Epithelial cell of proximal tubule (primary cell): ENCODE measurements at regions not wholly inside any gene's neighbourhood (a gene's known extent, or its start where the extent isn't known, plus 50 kb on each side); places are given as distances from the start of the nearest gene placed in this dataset.

ENCODE experiments used
- DNase-seq: peaks from one replicate; pipeline ENCODE4 v3.0.0-alpha.2; 2011; ENCODE audit warnings: low read depth
- H3K4me3 ChIP-seq: 2 replicates; pipeline ENCODE4 v1.5.1; 2011; ENCODE audit warnings: low read depth, mild to moderate bottlenecking, low read length
- TF ChIP-seq, protein P1 (sequence below): conservative IDR thresholded peaks from 2 replicates; pipeline ENCODE4 v1.5.1; 2012; ENCODE audit warnings: low read depth, mild to moderate bottlenecking, low read length

DNA sequence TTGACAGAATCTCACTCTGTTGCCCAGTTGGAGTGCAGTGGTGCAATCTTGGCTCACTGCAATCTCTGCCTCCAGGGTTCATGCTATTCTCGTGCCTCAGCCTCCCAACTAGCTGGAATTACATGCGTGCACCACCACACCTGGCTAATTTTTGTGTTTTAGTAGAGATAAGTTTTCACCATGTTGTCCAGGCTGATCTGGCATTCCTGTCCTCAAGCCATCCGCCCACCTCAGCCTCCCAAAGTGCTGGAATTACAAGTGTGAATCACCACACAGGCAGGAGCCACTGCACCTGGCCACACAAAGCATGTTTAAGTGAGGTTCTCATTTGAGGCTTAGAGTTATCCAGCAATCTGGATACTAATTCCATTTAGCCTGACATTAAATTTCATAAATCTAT lies 180.9 kb upstream of the GRID2 start:
- TF ChIP-seq, protein P1, sequence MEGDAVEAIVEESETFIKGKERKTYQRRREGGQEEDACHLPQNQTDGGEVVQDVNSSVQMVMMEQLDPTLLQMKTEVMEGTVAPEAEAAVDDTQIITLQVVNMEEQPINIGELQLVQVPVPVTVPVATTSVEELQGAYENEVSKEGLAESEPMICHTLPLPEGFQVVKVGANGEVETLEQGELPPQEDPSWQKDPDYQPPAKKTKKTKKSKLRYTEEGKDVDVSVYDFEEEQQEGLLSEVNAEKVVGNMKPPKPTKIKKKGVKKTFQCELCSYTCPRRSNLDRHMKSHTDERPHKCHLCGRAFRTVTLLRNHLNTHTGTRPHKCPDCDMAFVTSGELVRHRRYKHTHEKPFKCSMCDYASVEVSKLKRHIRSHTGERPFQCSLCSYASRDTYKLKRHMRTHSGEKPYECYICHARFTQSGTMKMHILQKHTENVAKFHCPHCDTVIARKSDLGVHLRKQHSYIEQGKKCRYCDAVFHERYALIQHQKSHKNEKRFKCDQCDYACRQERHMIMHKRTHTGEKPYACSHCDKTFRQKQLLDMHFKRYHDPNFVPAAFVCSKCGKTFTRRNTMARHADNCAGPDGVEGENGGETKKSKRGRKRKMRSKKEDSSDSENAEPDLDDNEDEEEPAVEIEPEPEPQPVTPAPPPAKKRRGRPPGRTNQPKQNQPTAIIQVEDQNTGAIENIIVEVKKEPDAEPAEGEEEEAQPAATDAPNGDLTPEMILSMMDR: no peak
- H3K4me3 ChIP-seq: no peak overlapping the region
- DNase-seq: no peak

DNA sequence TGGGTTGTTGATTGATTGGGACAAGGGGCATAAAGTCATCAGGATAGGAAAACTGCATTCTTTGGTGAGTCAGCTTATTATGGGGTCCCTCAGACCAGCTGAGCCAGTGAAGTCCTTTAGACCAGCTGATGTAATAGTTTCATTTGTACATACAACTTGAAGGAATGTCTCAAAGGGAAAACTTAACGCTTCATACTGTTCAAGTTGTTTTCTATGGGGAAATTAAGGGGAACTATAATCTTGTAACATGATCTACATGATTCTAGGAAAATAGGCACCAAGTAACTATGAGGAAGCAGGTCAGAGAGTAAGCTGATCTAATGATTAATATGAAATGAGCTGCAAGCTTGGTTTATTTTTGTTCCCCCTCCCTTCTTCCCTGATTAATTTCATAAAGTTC lies 175.1 kb upstream of the GRID2 start:
- no peak for DNase-seq
- TF ChIP-seq, protein P1: no peak
- no peak overlapping the region for H3K4me3 ChIP-seq

- TF ChIP-seq, protein P1: no peak
These were observed 174.3 kb upstream of the GRID2 start for GRCh38 chr4:92129408-92129994.

GRCh38 chr4:92136434-92136833 lies 167.3 kb upstream of the GRID2 start:
- TF ChIP-seq, protein P1: no peak
- H3K4me3 ChIP-seq: no peak overlapping the region
- DNase-seq: no peak

More at GRCh38 chr4:92129408-92129994, 174.3 kb upstream of the GRID2 start:
- no peak for DNase-seq
- no peak overlapping the region for H3K4me3 ChIP-seq

DNA sequence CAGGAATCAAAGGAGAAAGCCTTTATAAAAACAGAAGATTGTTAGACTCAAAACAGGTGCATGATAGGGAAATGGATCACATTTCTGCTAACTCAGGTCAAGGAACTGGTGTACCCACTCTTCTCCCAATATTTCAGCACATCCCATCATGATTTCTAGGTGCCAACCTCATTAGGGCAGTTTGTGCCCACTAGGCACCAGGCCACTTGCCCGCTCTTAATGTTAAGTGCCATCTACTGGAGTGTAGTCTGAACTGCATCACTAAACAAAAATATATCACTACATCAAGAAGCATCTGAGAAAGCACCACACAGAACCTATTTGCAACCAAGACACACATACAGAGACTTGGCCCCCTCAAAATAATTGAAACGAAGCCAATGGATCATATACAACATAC lies 140.4 kb upstream of the GRID2 start:
- TF ChIP-seq, protein P1: peak; percentile 59
- H3K4me3 ChIP-seq: no peak overlapping the region
- DNase-seq: no peak

DNA sequence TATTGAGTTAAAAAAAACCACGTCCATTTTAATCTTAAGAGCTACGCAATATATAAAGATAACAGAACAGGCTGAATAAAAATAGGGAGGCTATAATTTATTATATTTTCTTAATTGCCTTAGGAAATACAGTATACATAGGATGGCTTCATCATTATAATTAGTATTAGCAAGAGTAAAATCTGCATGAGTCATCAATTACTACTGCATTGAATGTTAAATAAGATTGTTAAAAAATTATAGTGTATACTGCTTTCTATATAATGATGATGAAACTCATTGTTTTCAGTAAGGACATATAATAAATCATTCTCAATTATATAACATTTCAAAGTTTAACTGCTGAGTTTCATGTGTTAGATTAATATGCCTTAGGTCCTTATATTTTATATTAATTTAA lies 133.4 kb upstream of the GRID2 start:
- DNase-seq: no peak
- no peak overlapping the region for H3K4me3 ChIP-seq
- TF ChIP-seq, protein P1: no peak

GRCh38 chr4:92172203-92172602 lies 131.6 kb upstream of the GRID2 start:
- TF ChIP-seq, protein P1: peak; percentile 35
- no peak overlapping the region for H3K4me3 ChIP-seq
- no peak for DNase-seq
